GM12891 (cell line): ENCODE measurements at regions not wholly inside any gene's neighbourhood (a gene's known extent, or its start where the extent isn't known, plus 50 kb on each side); places are given as distances from the start of the nearest gene placed in this dataset.

Experiments
- PAX5 ChIP-seq: IDR thresholded peaks from 2 replicates; pipeline ENCODE4 v1.6.1; 2011; ENCODE audit warnings: low read length, moderate library complexity, mild to moderate bottlenecking; ENCODE audit not compliant: insufficient read depth, severe bottlenecking
- POLR2A ChIP-seq: IDR thresholded peaks from 2 replicates; pipeline ENCODE4 v1.6.1; 2011; ENCODE audit warnings: low read depth, low read length, control low read depth
- POLR2AphosphoS5 ChIP-seq: IDR thresholded peaks from 2 replicates; pipeline ENCODE4 v1.6.1; 2011; ENCODE audit warnings: low read depth, low read length, control low read depth
- POU2F2 ChIP-seq: IDR thresholded peaks from 2 replicates; pipeline ENCODE4 v1.6.1; 2011; ENCODE audit warnings: low read depth, mild to moderate bottlenecking, control low read depth, low read length, moderate library complexity
- SPI1 ChIP-seq: IDR thresholded peaks from 2 replicates; pipeline ENCODE4 v1.6.1; 2011; ENCODE audit warnings: low read depth, low read length, control low read depth
- TAF1 ChIP-seq: IDR thresholded peaks from 2 replicates; pipeline ENCODE4 v1.6.1; 2011; ENCODE audit warnings: low read depth, low read length, control low read depth

DNA sequence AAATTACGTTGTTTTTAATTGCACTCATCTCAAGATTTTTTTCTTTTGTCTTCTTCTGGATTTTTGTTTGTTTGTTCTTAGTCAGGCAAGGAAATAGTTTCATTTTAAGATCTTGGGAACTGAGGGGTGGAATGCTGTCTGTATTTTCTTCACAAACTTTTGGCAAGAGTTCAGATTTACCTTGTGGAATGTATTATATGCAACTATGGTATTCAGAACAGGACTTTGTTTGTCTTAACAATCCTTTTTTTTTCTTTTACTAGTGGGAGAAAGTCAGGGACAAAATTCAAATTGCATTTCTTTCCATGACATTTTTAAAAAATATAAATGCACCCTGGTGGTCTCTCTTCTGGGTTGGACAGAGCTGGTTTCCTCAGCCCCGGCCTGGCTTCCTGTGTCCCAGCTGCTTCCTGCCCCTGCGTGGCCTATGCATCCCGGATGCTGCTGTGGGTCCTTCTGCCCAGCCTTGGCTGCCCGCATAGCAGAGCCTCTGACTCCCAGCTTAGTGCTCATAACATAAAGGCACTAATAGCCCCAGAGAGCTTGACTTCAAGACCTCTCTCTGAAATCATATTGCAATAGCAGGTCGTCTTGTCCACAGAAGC, 520.7 kb downstream of the QKI start:
- TF ChIP-seq POLR2A (no peak), POLR2AphosphoS5 (no peak), TAF1 (no peak), PAX5 (no peak), POU2F2 (no peak), SPI1 (no peak)
